ENCODE measurements at regions not wholly inside any gene's neighbourhood (a gene's known extent, or its start where the extent isn't known, plus 50 kb on each side); places are given as distances from the start of the nearest gene placed in this dataset.

GRCh38 chr2:158745067-158745865, 49.9 kb upstream of the DAPL1 start:
- BruUV-seq (replicated peaks), result no TSS peak
- ChIA-PET CTCF (interaction anchor here (0.6 to 4.0 kb wide), 19 partner anchors 7 to 1248 kb away, joined by 3 to 62 read pairs (median 5); partner anchors contain the start of genes CCDC148 and PKP4), POLR2A (interaction anchor here (1.5 kb wide), 1 partner anchor 721 kb away, joined by 3 read pairs; no protein-coding TSS in a partner anchor), RAD21 (ENCODE audit: low non-redundant PET in 1 of 2, low total read pairs in 2 of 2, uncharacterized antibody in 2 of 2, unreplicated experiment in 2 of 2) (interaction anchor here (1.2 to 1.6 kb wide), 5 partner anchors 566 to 721 kb away, joined by 3 to 9 read pairs (median 6); no protein-coding TSS in a partner anchor)
- no peak overlapping the region for H3K9ac ChIP-seq (ENCODE audit: low read length)
- H3K4me1 ChIP-seq (ENCODE audit: control insufficient read depth in 1 of 2, insufficient read depth in 2 of 2, low read length in 2 of 2), result no peaks in the 10 kb centered on the region
- H2AFZ ChIP-seq (ENCODE audit: low read depth, low read length, poor library complexity, severe bottlenecking), result no peak overlapping the region
- ATAC-seq, result peak; percentile 87
- intact Hi-C loops (cut with micrococcal nuclease), result loop anchor here (1.0 to 10.0 kb wide), 4 partner anchors 565 to 970 kb away; no protein-coding TSS in a partner anchor
- no peaks in the 10 kb centered on the region for H3K79me2 ChIP-seq (ENCODE audit: insufficient read depth, low read length)
- no peaks in the 10 kb centered on the region for H3K9me3 ChIP-seq (ENCODE audit: control insufficient read depth in 1 of 2, insufficient read depth in 1 of 2, low read depth in 1 of 2, low read length in 2 of 2)
- H3K4me3 ChIP-seq (replicated peaks in 1 of 2; ENCODE audit: low read depth in 1 of 2, low read length in 2 of 2), result no peak overlapping the region
- no peak overlapping the region for H3K4me2 ChIP-seq (ENCODE audit: low read length)
- H3K27me3 ChIP-seq (ENCODE audit: insufficient read depth, low read length), result peaks cover 27% of the 10 kb centered on the region
- no peaks in the 10 kb centered on the region for H4K20me1 ChIP-seq (ENCODE audit: insufficient read depth)
- no peak overlapping the region for H3K27ac ChIP-seq (ENCODE audit: low read depth, low read length)
- DNase-seq (ENCODE audit: low read depth, low spot score), result peak; percentile 35
- TF ChIP-seq RAD21 (IDR thresholded peaks at IDR 0.05; ENCODE audit: low read depth), result peak; percentile 83
- TF ChIP-seq SP1 (IDR thresholded peaks at IDR 0.05; ENCODE audit: low read depth), result no peak
- TF ChIP-seq, protein P1, sequence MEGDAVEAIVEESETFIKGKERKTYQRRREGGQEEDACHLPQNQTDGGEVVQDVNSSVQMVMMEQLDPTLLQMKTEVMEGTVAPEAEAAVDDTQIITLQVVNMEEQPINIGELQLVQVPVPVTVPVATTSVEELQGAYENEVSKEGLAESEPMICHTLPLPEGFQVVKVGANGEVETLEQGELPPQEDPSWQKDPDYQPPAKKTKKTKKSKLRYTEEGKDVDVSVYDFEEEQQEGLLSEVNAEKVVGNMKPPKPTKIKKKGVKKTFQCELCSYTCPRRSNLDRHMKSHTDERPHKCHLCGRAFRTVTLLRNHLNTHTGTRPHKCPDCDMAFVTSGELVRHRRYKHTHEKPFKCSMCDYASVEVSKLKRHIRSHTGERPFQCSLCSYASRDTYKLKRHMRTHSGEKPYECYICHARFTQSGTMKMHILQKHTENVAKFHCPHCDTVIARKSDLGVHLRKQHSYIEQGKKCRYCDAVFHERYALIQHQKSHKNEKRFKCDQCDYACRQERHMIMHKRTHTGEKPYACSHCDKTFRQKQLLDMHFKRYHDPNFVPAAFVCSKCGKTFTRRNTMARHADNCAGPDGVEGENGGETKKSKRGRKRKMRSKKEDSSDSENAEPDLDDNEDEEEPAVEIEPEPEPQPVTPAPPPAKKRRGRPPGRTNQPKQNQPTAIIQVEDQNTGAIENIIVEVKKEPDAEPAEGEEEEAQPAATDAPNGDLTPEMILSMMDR (IDR thresholded peaks at IDR 0.05 in 2 of 3, conservative IDR thresholded peaks at IDR 0.05 in 1 of 3; ENCODE audit: borderline replicate concordance in 1 of 3, insufficient read depth in 1 of 3, low read depth in 2 of 3, low read length in 2 of 3), result peak; percentile 65 to 71 (median 69)
- no peaks in the 10 kb centered on the region for H3K9me2 ChIP-seq (ENCODE audit: insufficient read depth)
- no peaks in the 10 kb centered on the region for H3K36me3 ChIP-seq (ENCODE audit: control insufficient read depth in 1 of 2, insufficient read depth in 2 of 2, low read length in 2 of 2)

Data from HCT116 (cell line).